Choroid plexus epithelial cell (primary cell): ENCODE measurements at regions not wholly inside any gene's neighbourhood (a gene's known extent, or its start where the extent isn't known, plus 50 kb on each side); places are given as distances from the start of the nearest gene placed in this dataset.

Experiments used
- DNase-seq: peaks from one replicate; pipeline ENCODE4 v3.0.0-alpha.2; 2010; ENCODE audit warnings: low read depth
- H3K4me3 ChIP-seq: 2 replicates; pipeline ENCODE4 v1.5.1; 2011; ENCODE audit warnings: low read depth, mild to moderate bottlenecking, control low read depth, low read length, moderate library complexity
- CTCF ChIP-seq: conservative IDR thresholded peaks from 2 replicates; pipeline ENCODE4 v1.5.1; 2011; ENCODE audit warnings: low read depth, mild to moderate bottlenecking, control low read depth, inconsistent platforms, low read length, moderate library complexity

- no peak for TF ChIP-seq CTCF
- no peak overlapping the region for H3K4me3 ChIP-seq
- no peak for DNase-seq
These were observed 92.2 kb upstream of the TRIM2 start for GRCh38 chr4:153112041-153112441.

- peak; percentile 42 for DNase-seq
- TF ChIP-seq CTCF = no peak
- H3K4me3 ChIP-seq = no peak overlapping the region
These were observed 91.0 kb upstream of the TRIM2 start for GRCh38 chr4:153113061-153113837.

- no peak overlapping the region for H3K4me3 ChIP-seq
- no peak for TF ChIP-seq CTCF
- DNase-seq = no peak
These were observed 90.5 kb upstream of the TRIM2 start for GRCh38 chr4:153113838-153114105.

- H3K4me3 ChIP-seq = no peak overlapping the region
- peak; percentile 79 for DNase-seq
- no peak for TF ChIP-seq CTCF
These were observed 89.4 kb upstream of the TRIM2 start for GRCh38 chr4:153114771-153115321.

GRCh38 chr4:153115322-153116290 lies 88.6 kb upstream of the TRIM2 start:
- no peak overlapping the region for H3K4me3 ChIP-seq
- peak; percentile 77 for DNase-seq
- no peak for TF ChIP-seq CTCF

- TF ChIP-seq CTCF = no peak
- no peak for DNase-seq
- H3K4me3 ChIP-seq = no peak overlapping the region
These were observed 88.0 kb upstream of the TRIM2 start for GRCh38 chr4:153116291-153116680.
